Aorta (tissue), 5 donors: ENCODE measurements at regions not wholly inside any gene's neighbourhood (a gene's known extent, or its start where the extent isn't known, plus 50 kb on each side); places are given as distances from the start of the nearest gene placed in this dataset.
"Not testable (repeated sequence)": the region's sequence is repeated elsewhere in the genome, so short reads cannot be mapped to it uniquely, and the experiment has no call there.

ENCODE experiments used
- ATAC-seq: fragments of 200-7000 bp; cut with Tn5 transposase; one replicate; pipeline ENCODE4 v1.9.1; 2022; ENCODE audit warnings: moderate library complexity; ENCODE audit not compliant: low FRiP score
- DNase-seq, 2 donors: peaks; one replicate each; pipeline ENCODE4 v3.0.0-alpha.2; 2020
- H3K27ac ChIP-seq, 2 donors: one replicate each; pipeline ENCODE4 v1.5.1; 2013; ENCODE audit warnings: low read length in 2 of 2, mild to moderate bottlenecking in 2 of 2, moderate library complexity in 2 of 2, control low read depth in 1 of 2, inconsistent platforms in 1 of 2, low read depth in 1 of 2
- H3K27me3 ChIP-seq, 2 donors: one replicate each; pipeline ENCODE4 v1.6.1; 2013; ENCODE audit warnings: control low read depth in 1 of 2, low read length in 1 of 2, mild to moderate bottlenecking in 1 of 2, moderate library complexity in 1 of 2; ENCODE audit not compliant: insufficient read depth in 2 of 2, control insufficient read depth in 1 of 2
- H3K36me3 ChIP-seq, 2 donors: one replicate each; pipeline ENCODE4 v1.6.1; 2013; ENCODE audit warnings: control low read depth in 1 of 2, low read length in 1 of 2, mild to moderate bottlenecking in 1 of 2; ENCODE audit not compliant: insufficient read depth in 2 of 2, control insufficient read depth in 1 of 2
- H3K4me1 ChIP-seq, 2 donors: one replicate each; pipeline ENCODE4 v1.6.1; 2013; ENCODE audit warnings: low read length in 2 of 2, control low read depth in 1 of 2, mild to moderate bottlenecking in 1 of 2, moderate library complexity in 1 of 2; ENCODE audit not compliant: insufficient read depth in 2 of 2, control insufficient read depth in 1 of 2
- H3K4me3 ChIP-seq, 2 donors: one replicate each; pipeline ENCODE4 v1.5.1; 2013; ENCODE audit warnings: low read length in 2 of 2, control low read depth in 1 of 2, mild to moderate bottlenecking in 1 of 2
- H3K9me3 ChIP-seq: one replicate; pipeline ENCODE4 v1.6.1; 2013; ENCODE audit warnings: mild to moderate bottlenecking, low read length; ENCODE audit not compliant: control insufficient read depth
- WGBS, 2 donors: extraction: QIAGEN DNeasy Blood & Tissue Kit; methylation state at CpG; one replicate each; pipeline ENCODE4 v1.1.7; 2013; 5-methylcytosine and 5-hydroxymethylcytosine counted together
- intact Hi-C, 2 donors: fragments of 100-400 bp; cut with DNase I; formaldehyde crosslinking; loops; one replicate each; pipeline versions ENCODE4 v1.14.2 to v1.15.0; 2022
- donor health status: healthy with polysubstance abuse.
- donor health status: Bipolar disorder and iron deficiency.
- donor health status: DM: no; HTN: no; CAD: no.
- donor health status: DM: no; HTN: no; CAD: no.
- donor health status: DM: yes; HTN: yes; CAD: no.

- H3K36me3 ChIP-seq, DNase-seq, H3K4me3 ChIP-seq, H3K27me3 ChIP-seq, H3K4me1 ChIP-seq, H3K27ac ChIP-seq, H3K9me3 ChIP-seq, ATAC-seq, intact Hi-C loops: not testable (repeated sequence)
- 94 to 96% methylated on average over 4 of the region's 4 CpGs for WGBS, 2 donors
These were observed 80.0 kb upstream of the SGO1 start for GRCh38 chr3:20265977-20266376.

- H3K36me3 ChIP-seq: no peaks in the 10 kb centered on the region
- intact Hi-C loops: no loop called here
- H3K27me3 ChIP-seq: no peaks in the 10 kb centered on the region
- ATAC-seq: no peak
- H3K4me1 ChIP-seq: no peaks in the 10 kb centered on the region
- H3K27ac ChIP-seq: no peak overlapping the region
- no peak for DNase-seq
- no peak overlapping the region for H3K4me3 ChIP-seq
- 83% methylated on average over 11 of the region's 11 CpGs for WGBS, 2 donors
- no peaks in the 10 kb centered on the region for H3K9me3 ChIP-seq
These were observed 79.0 kb upstream of the SGO1 start for GRCh38 chr3:20264900-20265567.

GRCh38 chr3:20258371-20258770 lies 72.4 kb upstream of the SGO1 start:
- Histone ChIP-seq H3K4me1 (no peaks in the 10 kb centered on the region), H3K27me3 (no peaks in the 10 kb centered on the region), H3K36me3 (no peaks in the 10 kb centered on the region), H3K9me3 (no peaks in the 10 kb centered on the region), H3K4me3 (no peak overlapping the region), H3K27ac (no peak overlapping the region)
- 4 to 8% methylated on average over 1 of the region's 1 CpG for WGBS, 2 donors
- DNase-seq (no peak), ATAC-seq (no peak)
- intact Hi-C loops: loop anchor here in 1 of 2 donors (5.0 kb wide), 1 partner anchor 59 kb away; no protein-coding TSS in a partner anchor

GRCh38 chr3:20256144-20256543 lies 70.1 kb upstream of the SGO1 start:
- Histone ChIP-seq H3K27ac (no peak overlapping the region), H3K9me3 (no peaks in the 10 kb centered on the region), H3K36me3 (no peaks in the 10 kb centered on the region), H3K4me1 (no peaks in the 10 kb centered on the region), H3K4me3 (no peak overlapping the region), H3K27me3 (no peaks in the 10 kb centered on the region)
- WGBS, 2 donors: 3 to 9% methylated on average over 3 of the region's 3 CpGs
- no peak for DNase-seq
- ATAC-seq: peak; percentile 56
- intact Hi-C loops: loop anchor here in 1 of 2 donors (5.0 kb wide), 1 partner anchor 61 kb away; no protein-coding TSS in a partner anchor

GRCh38 chr3:20254268-20255117 lies 68.5 kb upstream of the SGO1 start:
- Histone ChIP-seq H3K27ac (no peak overlapping the region), H3K4me3 (no peak overlapping the region), H3K36me3 (no peaks in the 10 kb centered on the region), H3K9me3 (no peaks in the 10 kb centered on the region), H3K27me3 (no peaks in the 10 kb centered on the region), H3K4me1 (no peaks in the 10 kb centered on the region)
- ATAC-seq (no peak), DNase-seq (peak in 1 of 2 donors; percentile 30)
- WGBS, 2 donors: 91% methylated on average over 18 of the region's 18 CpGs
- intact Hi-C loops: loop anchor here in 1 of 2 donors (5.0 kb wide), 1 partner anchor 63 kb away; no protein-coding TSS in a partner anchor

GRCh38 chr3:20250786-20251185 lies 64.8 kb upstream of the SGO1 start:
- WGBS, 2 donors: 97 to 100% methylated on average over 1 of the region's 1 CpG
- H3K4me3 ChIP-seq: no peak overlapping the region
- no peaks in the 10 kb centered on the region for H3K9me3 ChIP-seq
- intact Hi-C loops: no loop called here
- no peak for ATAC-seq
- no peak overlapping the region for H3K27ac ChIP-seq
- no peaks in the 10 kb centered on the region for H3K36me3 ChIP-seq
- H3K27me3 ChIP-seq: no peaks in the 10 kb centered on the region
- H3K4me1 ChIP-seq: no peaks in the 10 kb centered on the region
- no peak for DNase-seq

- 96 to 100% methylated on average over 3 of the region's 3 CpGs for WGBS, 2 donors
- ATAC-seq (peak; percentile 57), DNase-seq (peak in 1 of 2 donors; percentile 46)
- Histone ChIP-seq H3K27ac (no peak overlapping the region), H3K9me3 (no peaks in the 10 kb centered on the region), H3K4me1 (no peaks in the 10 kb centered on the region), H3K36me3 (no peaks in the 10 kb centered on the region), H3K27me3 (no peaks in the 10 kb centered on the region), H3K4me3 (no peak overlapping the region)
- intact Hi-C loops: no loop called here
These were observed 64.3 kb upstream of the SGO1 start for GRCh38 chr3:20250314-20250713.

GRCh38 chr3:20246662-20247061 lies 60.7 kb upstream of the SGO1 start:
- Histone ChIP-seq H3K4me1 (no peaks in the 10 kb centered on the region), H3K27me3 (no peaks in the 10 kb centered on the region), H3K4me3 (no peak overlapping the region), H3K9me3 (no peaks in the 10 kb centered on the region), H3K27ac (no peak overlapping the region), H3K36me3 (no peaks in the 10 kb centered on the region)
- intact Hi-C loops: loop anchor here in 1 of 2 donors (10.0 kb wide), 1 partner anchor 148 kb away; no protein-coding TSS in a partner anchor
- WGBS, 2 donors: 83 to 86% methylated on average over 1 of the region's 1 CpG
- ATAC-seq: no peak
- no peak for DNase-seq
